DMS 273 (cell line): ENCODE measurements at regions not wholly inside any gene's neighbourhood (a gene's known extent, or its start where the extent isn't known, plus 50 kb on each side); places are given as distances from the start of the nearest gene placed in this dataset.

Experiments
- DNase-seq: peaks from one replicate; lab custom pipeline; 2025; ENCODE audit not compliant: unreplicated experiment; lab: John Stamatoyannopoulos, UW

DNA sequence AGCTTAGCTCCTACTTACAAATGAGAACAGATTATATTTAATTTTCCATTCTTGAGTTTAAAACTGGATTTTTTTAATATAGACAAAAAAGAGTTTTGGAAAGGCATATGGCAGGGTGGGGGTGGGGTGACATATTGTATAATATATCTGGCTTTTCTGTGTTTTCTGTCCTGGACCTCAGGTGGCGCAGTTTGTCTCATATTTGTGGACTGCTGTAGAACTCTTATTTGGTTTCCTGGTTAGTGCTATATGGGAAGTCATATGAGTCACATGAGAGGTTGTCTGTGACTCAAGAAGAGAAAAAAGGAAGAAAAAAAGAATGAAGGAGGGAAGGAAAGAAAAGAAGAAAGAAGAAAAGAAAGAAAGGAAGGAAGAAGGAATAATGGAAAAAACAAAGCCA is 131.8 kb downstream of the CLVS2 start:
- peak; percentile 1 for DNase-seq

DNA sequence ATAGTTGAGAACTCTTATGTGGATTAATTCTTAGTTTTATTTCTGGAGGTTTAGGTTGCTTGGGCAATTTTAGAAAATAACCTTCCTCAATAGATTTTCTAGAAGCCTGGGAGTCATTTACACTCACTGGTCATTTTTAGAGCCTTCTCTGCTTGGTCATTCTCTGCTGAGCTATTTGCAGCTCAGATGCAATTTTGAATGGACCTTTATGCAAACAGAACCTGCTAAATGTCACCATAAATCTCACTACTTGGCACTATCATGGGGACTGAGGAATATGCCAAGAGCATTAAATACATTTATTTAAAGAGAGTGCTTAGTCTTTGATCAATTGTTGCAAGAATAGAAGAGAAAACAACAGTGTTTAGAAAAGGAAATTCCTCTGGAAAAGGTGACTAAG is 154.0 kb downstream of the CLVS2 start:
- DNase-seq, result no peak

GRCh38 chr6:123159861-123160260 is 163.8 kb downstream of the CLVS2 start:
- no peak for DNase-seq
